ENCODE measurements at regions not wholly inside any gene's neighbourhood (a gene's known extent, or its start where the extent isn't known, plus 50 kb on each side); places are given as distances from the start of the nearest gene placed in this dataset.

- no CpG with 5 or more reads among the region's 8 CpGs for WGBS (ENCODE audit: extremely low coverage, insufficient coverage, insufficient read length)
- Histone ChIP-seq H3K14ac (ENCODE audit: low read length) (no peak overlapping the region), H3K27me3 (ENCODE audit: insufficient read depth, low read length) (no peaks in the 10 kb centered on the region), H4K91ac (ENCODE audit: low read depth, low read length) (no peak overlapping the region), H2BK120ac (ENCODE audit: insufficient read depth, low read length, poor library complexity) (no peak overlapping the region), H3K9me3 (ENCODE audit: insufficient read depth, low read depth, low read length) (no peaks in the 10 kb centered on the region), H4K8ac (ENCODE audit: low read depth, low read length) (no peak overlapping the region), H3K79me1 (ENCODE audit: low read length) (no peaks in the 10 kb centered on the region), H3K4ac (ENCODE audit: low read depth, low read length) (no peak overlapping the region), H3K4me3 (ENCODE audit: low read depth, low read length) (no peak overlapping the region), H2AK5ac (ENCODE audit: low read length) (no peak overlapping the region), H3K27ac (ENCODE audit: low read depth, low read length) (no peak overlapping the region), H4K12ac (ENCODE audit: low read depth, low read length) (no peak overlapping the region), H3K4me1 (ENCODE audit: control insufficient read depth in 1 of 2, insufficient read depth in 2 of 2, low read length in 2 of 2) (no peaks in the 10 kb centered on the region), H3K79me2 (ENCODE audit: control insufficient read depth, insufficient read depth, low read length, poor library complexity) (no peaks in the 10 kb centered on the region), H2BK5ac (ENCODE audit: low read depth, low read length, poor library complexity) (no peak overlapping the region), H3K23ac (ENCODE audit: low read length) (no peak overlapping the region), H3K4me2 (ENCODE audit: low read length) (no peak overlapping the region), H2AFZ (ENCODE audit: insufficient read depth, low read length, poor library complexity) (no peak overlapping the region), H3K9ac (ENCODE audit: low read length) (no peak overlapping the region), H3K18ac (ENCODE audit: low read length) (no peak overlapping the region), H3K36me3 (ENCODE audit: control insufficient read depth in 1 of 2, insufficient read depth in 2 of 2, low read length in 2 of 2) (no peaks in the 10 kb centered on the region), H2BK12ac (ENCODE audit: low read length) (no peak overlapping the region)
- no peak for DNase-seq
These were observed 383.5 kb upstream of the CADM1 start for GRCh38 chr11:115887727-115888126.

- no CpG with 5 or more reads among the region's 13 CpGs for WGBS (ENCODE audit: extremely low coverage, insufficient coverage, insufficient read length)
These were observed 383.1 kb upstream of the CADM1 start for GRCh38 chr11:115887316-115887715.

GRCh38 chr11:115886422-115886733 lies 382.2 kb upstream of the CADM1 start:
- H2BK12ac ChIP-seq (ENCODE audit: low read length), result no peak overlapping the region
- no peak overlapping the region for H3K9ac ChIP-seq (ENCODE audit: low read length)
- no peak overlapping the region for H2BK5ac ChIP-seq (ENCODE audit: low read depth, low read length, poor library complexity)
- H3K4me1 ChIP-seq (ENCODE audit: control insufficient read depth in 1 of 2, insufficient read depth in 2 of 2, low read length in 2 of 2), result no peaks in the 10 kb centered on the region
- H3K9me3 ChIP-seq (ENCODE audit: insufficient read depth, low read depth, low read length), result no peaks in the 10 kb centered on the region
- no CpG with 5 or more reads among the region's 5 CpGs for WGBS (ENCODE audit: extremely low coverage, insufficient coverage, insufficient read length)
- H3K14ac ChIP-seq (ENCODE audit: low read length), result no peak overlapping the region
- H2AFZ ChIP-seq (ENCODE audit: insufficient read depth, low read length, poor library complexity), result no peak overlapping the region
- no peak overlapping the region for H4K8ac ChIP-seq (ENCODE audit: low read depth, low read length)
- no peaks in the 10 kb centered on the region for H3K79me2 ChIP-seq (ENCODE audit: control insufficient read depth, insufficient read depth, low read length, poor library complexity)
- no peak overlapping the region for H3K4me2 ChIP-seq (ENCODE audit: low read length)
- no peak overlapping the region for H3K18ac ChIP-seq (ENCODE audit: low read length)
- no peak overlapping the region for H4K12ac ChIP-seq (ENCODE audit: low read depth, low read length)
- H3K79me1 ChIP-seq (ENCODE audit: low read length), result no peaks in the 10 kb centered on the region
- no peak overlapping the region for H2BK120ac ChIP-seq (ENCODE audit: insufficient read depth, low read length, poor library complexity)
- H3K27me3 ChIP-seq (ENCODE audit: insufficient read depth, low read length), result no peaks in the 10 kb centered on the region
- H3K23ac ChIP-seq (ENCODE audit: low read length), result no peak overlapping the region
- DNase-seq, result no peak
- H3K4ac ChIP-seq (ENCODE audit: low read depth, low read length), result no peak overlapping the region
- H4K91ac ChIP-seq (ENCODE audit: low read depth, low read length), result no peak overlapping the region
- no peak overlapping the region for H2AK5ac ChIP-seq (ENCODE audit: low read length)
- no peak overlapping the region for H3K27ac ChIP-seq (ENCODE audit: low read depth, low read length)
- H3K4me3 ChIP-seq (ENCODE audit: low read depth, low read length), result no peak overlapping the region
- no peaks in the 10 kb centered on the region for H3K36me3 ChIP-seq (ENCODE audit: control insufficient read depth in 1 of 2, insufficient read depth in 2 of 2, low read length in 2 of 2)

More at GRCh38 chr11:115887316-115887715, 383.1 kb upstream of the CADM1 start:
- no peak overlapping the region for H3K14ac ChIP-seq (ENCODE audit: low read length)
- no peak overlapping the region for H3K27ac ChIP-seq (ENCODE audit: low read depth, low read length)
- H4K12ac ChIP-seq (ENCODE audit: low read depth, low read length), result no peak overlapping the region
- no peak overlapping the region for H4K91ac ChIP-seq (ENCODE audit: low read depth, low read length)
- no peaks in the 10 kb centered on the region for H3K79me1 ChIP-seq (ENCODE audit: low read length)
- H3K23ac ChIP-seq (ENCODE audit: low read length), result no peak overlapping the region
- no peak overlapping the region for H2BK5ac ChIP-seq (ENCODE audit: low read depth, low read length, poor library complexity)
- no peaks in the 10 kb centered on the region for H3K27me3 ChIP-seq (ENCODE audit: insufficient read depth, low read length)
- H3K4me2 ChIP-seq (ENCODE audit: low read length), result no peak overlapping the region
- H2BK12ac ChIP-seq (ENCODE audit: low read length), result no peak overlapping the region
- no peak for DNase-seq
- no peak overlapping the region for H4K8ac ChIP-seq (ENCODE audit: low read depth, low read length)
- H2BK120ac ChIP-seq (ENCODE audit: insufficient read depth, low read length, poor library complexity), result no peak overlapping the region
- no peaks in the 10 kb centered on the region for H3K79me2 ChIP-seq (ENCODE audit: control insufficient read depth, insufficient read depth, low read length, poor library complexity)
- no peaks in the 10 kb centered on the region for H3K4me1 ChIP-seq (ENCODE audit: control insufficient read depth in 1 of 2, insufficient read depth in 2 of 2, low read length in 2 of 2)
- H3K9ac ChIP-seq (ENCODE audit: low read length), result no peak overlapping the region
- H3K4me3 ChIP-seq (ENCODE audit: low read depth, low read length), result no peak overlapping the region
- no peaks in the 10 kb centered on the region for H3K9me3 ChIP-seq (ENCODE audit: insufficient read depth, low read depth, low read length)
- H3K4ac ChIP-seq (ENCODE audit: low read depth, low read length), result no peak overlapping the region
- no peak overlapping the region for H3K18ac ChIP-seq (ENCODE audit: low read length)
- H3K36me3 ChIP-seq (ENCODE audit: control insufficient read depth in 1 of 2, insufficient read depth in 2 of 2, low read length in 2 of 2), result no peaks in the 10 kb centered on the region
- no peak overlapping the region for H2AK5ac ChIP-seq (ENCODE audit: low read length)
- no peak overlapping the region for H2AFZ ChIP-seq (ENCODE audit: insufficient read depth, low read length, poor library complexity)

GRCh38 chr11:115885535-115886421 lies 381.6 kb upstream of the CADM1 start:
- Histone ChIP-seq H3K27me3 (ENCODE audit: insufficient read depth, low read length) (no peaks in the 10 kb centered on the region), H4K91ac (ENCODE audit: low read depth, low read length) (no peak overlapping the region), H3K36me3 (ENCODE audit: control insufficient read depth in 1 of 2, insufficient read depth in 2 of 2, low read length in 2 of 2) (no peaks in the 10 kb centered on the region), H3K4ac (ENCODE audit: low read depth, low read length) (no peak overlapping the region), H3K14ac (ENCODE audit: low read length) (no peak overlapping the region), H3K79me1 (ENCODE audit: low read length) (no peaks in the 10 kb centered on the region), H3K9me3 (ENCODE audit: insufficient read depth, low read depth, low read length) (peaks cover 1% of the 10 kb centered on the region), H3K23ac (ENCODE audit: low read length) (no peak overlapping the region), H3K18ac (ENCODE audit: low read length) (no peak overlapping the region), H4K8ac (ENCODE audit: low read depth, low read length) (no peak overlapping the region), H3K4me3 (ENCODE audit: low read depth, low read length) (no peak overlapping the region), H3K4me1 (ENCODE audit: control insufficient read depth in 1 of 2, insufficient read depth in 2 of 2, low read length in 2 of 2) (no peaks in the 10 kb centered on the region), H2BK12ac (ENCODE audit: low read length) (no peak overlapping the region), H3K79me2 (ENCODE audit: control insufficient read depth, insufficient read depth, low read length, poor library complexity) (no peaks in the 10 kb centered on the region), H4K12ac (ENCODE audit: low read depth, low read length) (no peak overlapping the region), H2AFZ (ENCODE audit: insufficient read depth, low read length, poor library complexity) (no peak overlapping the region), H3K9ac (ENCODE audit: low read length) (no peak overlapping the region), H2BK5ac (ENCODE audit: low read depth, low read length, poor library complexity) (no peak overlapping the region), H2AK5ac (ENCODE audit: low read length) (no peak overlapping the region), H2BK120ac (ENCODE audit: insufficient read depth, low read length, poor library complexity) (no peak overlapping the region), H3K27ac (ENCODE audit: low read depth, low read length) (no peak overlapping the region), H3K4me2 (ENCODE audit: low read length) (no peak overlapping the region)
- no peak for DNase-seq
- no CpG with 5 or more reads among the region's 8 CpGs for WGBS (ENCODE audit: extremely low coverage, insufficient coverage, insufficient read length)

All from trophoblast cell (in vitro differentiated cells and primary cell).